ENCODE measurements at regions not wholly inside any gene's neighbourhood (a gene's known extent, or its start where the extent isn't known, plus 50 kb on each side); places are given as distances from the start of the nearest gene placed in this dataset.

GRCh38 chr18:7319161-7319560, 88.3 kb downstream of the LRRC30 start (continued):
- TF ChIP-seq PRDM15 (CRISPR knock-in tag; IDR thresholded peaks at IDR 0.05) (no peak), AFF4 (CRISPR knock-in tag; IDR thresholded peaks at IDR 0.05; ENCODE audit: borderline replicate concordance) (no peak), PREB (CRISPR knock-in tag; IDR thresholded peaks at IDR 0.05; ENCODE audit: borderline replicate concordance) (no peak)

- no peak for TF ChIP-seq E2F1 (CRISPR knock-in tag; IDR thresholded peaks at IDR 0.05)
- no peak for TF ChIP-seq IRF2 (CRISPR knock-in tag; IDR thresholded peaks at IDR 0.05; ENCODE audit: borderline replicate concordance, low read depth)
- no peak for TF ChIP-seq ZBTB43 (CRISPR knock-in tag; IDR thresholded peaks at IDR 0.05)
- no peak for TF ChIP-seq ZNF416 (CRISPR knock-in tag; IDR thresholded peaks at IDR 0.05)
- TF ChIP-seq ATF3 (CRISPR knock-in tag; conservative IDR thresholded peaks at IDR 0.05), result no peak
- TF ChIP-seq CTCF (IDR thresholded peaks at IDR 0.05), result no peak
- no peak for TF ChIP-seq ELF4 (CRISPR knock-in tag; IDR thresholded peaks at IDR 0.05; ENCODE audit: low read depth)
- no peak for TF ChIP-seq USF1 (CRISPR knock-in tag; IDR thresholded peaks at IDR 0.05)
- TF ChIP-seq NR3C1 (CRISPR knock-in tag; conservative IDR thresholded peaks at IDR 0.05; ENCODE audit: low read depth), result no peak
- TF ChIP-seq PRDM15 (CRISPR knock-in tag; IDR thresholded peaks at IDR 0.05), result no peak
- Mint-ChIP-seq H3K4me1 (peaks cover 2% of the 10 kb centered on the region; the same call in 1 of the 2 replicates), H3K36me3 (no peaks in the 10 kb centered on the region), H3K27ac (no peak overlapping the region), H3K9me3 (no peaks in the 10 kb centered on the region; the same call in 1 of the 2 replicates), H3K4me3 (no peak overlapping the region), H3K27me3 (ENCODE audit: low read depth) (no peaks in the 10 kb centered on the region)
- ATAC-seq (no peak), DNase-seq (ENCODE audit: low spot score) (no peak)
- CTCF ChIA-PET, result interaction anchor here (2.0 kb wide), 1 partner anchor 245 kb away, joined by 4 read pairs; the partner anchor contains the start of gene PTPRM
- POLR2A ChIA-PET, result no interaction called here
These were observed 90.9 kb downstream of the LRRC30 start for GRCh38 chr18:7321831-7322230.
